ENCODE measurements at regions not wholly inside any gene's neighbourhood (a gene's known extent, or its start where the extent isn't known, plus 50 kb on each side); places are given as distances from the start of the nearest gene placed in this dataset.

DNA sequence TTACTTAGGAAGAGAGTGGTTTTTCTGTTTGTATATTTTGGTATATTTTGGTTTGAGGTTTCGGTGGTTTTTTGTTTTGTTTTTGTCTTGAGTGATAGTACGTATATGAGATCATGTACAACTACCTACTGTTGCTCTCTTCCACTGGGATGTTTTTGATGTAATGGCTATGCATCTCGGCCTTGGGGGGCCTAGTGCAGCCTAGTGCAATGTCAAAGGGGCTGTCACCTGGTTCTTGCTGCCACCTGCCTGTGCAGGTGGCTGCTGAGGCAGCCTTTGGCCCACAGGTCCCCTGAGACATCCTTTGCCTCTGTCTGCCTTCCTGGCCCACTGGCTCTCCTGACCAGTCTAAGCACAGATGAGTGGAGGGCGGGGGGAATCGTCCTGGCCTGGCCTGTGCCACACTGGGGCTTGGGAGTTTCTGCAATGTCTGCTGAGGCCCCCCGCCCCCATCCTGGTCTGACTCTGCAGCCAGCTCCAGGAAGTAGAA lies 546.6 kb downstream of the CD83 start:
- H4K20me1 ChIP-seq (ENCODE audit: insufficient read depth, low read length), result no peaks in the 10 kb centered on the region
- H3K4me2 ChIP-seq (ENCODE audit: insufficient read depth, low read length), result no peak overlapping the region
- H3K27ac ChIP-seq (ENCODE audit: low read depth, low read length), result peak overlapping the region; percentile 84
- no peaks in the 10 kb centered on the region for H3K79me2 ChIP-seq (ENCODE audit: insufficient read depth, low read length)
- peak overlapping the region; percentile 56 for H2AFZ ChIP-seq (ENCODE audit: low read length)
- H3K9me3 ChIP-seq (ENCODE audit: low read depth, low read length), result no peaks in the 10 kb centered on the region
- peaks cover 22% of the 10 kb centered on the region for H3K4me1 ChIP-seq (ENCODE audit: insufficient read depth, low read length)
- H3K4me3 ChIP-seq (ENCODE audit: insufficient read depth, low read length), result no peak overlapping the region
- no peaks in the 10 kb centered on the region for H3K27me3 ChIP-seq (ENCODE audit: insufficient read depth, low read length)
- no peak for DNase-seq (ENCODE audit: insufficient read length, low spot score, missing footprints)
- H3K36me3 ChIP-seq (ENCODE audit: insufficient read depth, low read length), result no peaks in the 10 kb centered on the region
- TF ChIP-seq, protein P1, sequence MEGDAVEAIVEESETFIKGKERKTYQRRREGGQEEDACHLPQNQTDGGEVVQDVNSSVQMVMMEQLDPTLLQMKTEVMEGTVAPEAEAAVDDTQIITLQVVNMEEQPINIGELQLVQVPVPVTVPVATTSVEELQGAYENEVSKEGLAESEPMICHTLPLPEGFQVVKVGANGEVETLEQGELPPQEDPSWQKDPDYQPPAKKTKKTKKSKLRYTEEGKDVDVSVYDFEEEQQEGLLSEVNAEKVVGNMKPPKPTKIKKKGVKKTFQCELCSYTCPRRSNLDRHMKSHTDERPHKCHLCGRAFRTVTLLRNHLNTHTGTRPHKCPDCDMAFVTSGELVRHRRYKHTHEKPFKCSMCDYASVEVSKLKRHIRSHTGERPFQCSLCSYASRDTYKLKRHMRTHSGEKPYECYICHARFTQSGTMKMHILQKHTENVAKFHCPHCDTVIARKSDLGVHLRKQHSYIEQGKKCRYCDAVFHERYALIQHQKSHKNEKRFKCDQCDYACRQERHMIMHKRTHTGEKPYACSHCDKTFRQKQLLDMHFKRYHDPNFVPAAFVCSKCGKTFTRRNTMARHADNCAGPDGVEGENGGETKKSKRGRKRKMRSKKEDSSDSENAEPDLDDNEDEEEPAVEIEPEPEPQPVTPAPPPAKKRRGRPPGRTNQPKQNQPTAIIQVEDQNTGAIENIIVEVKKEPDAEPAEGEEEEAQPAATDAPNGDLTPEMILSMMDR (IDR thresholded peaks at IDR 0.05; ENCODE audit: extremely low read depth, low read depth, low read length), result no peak

DNA sequence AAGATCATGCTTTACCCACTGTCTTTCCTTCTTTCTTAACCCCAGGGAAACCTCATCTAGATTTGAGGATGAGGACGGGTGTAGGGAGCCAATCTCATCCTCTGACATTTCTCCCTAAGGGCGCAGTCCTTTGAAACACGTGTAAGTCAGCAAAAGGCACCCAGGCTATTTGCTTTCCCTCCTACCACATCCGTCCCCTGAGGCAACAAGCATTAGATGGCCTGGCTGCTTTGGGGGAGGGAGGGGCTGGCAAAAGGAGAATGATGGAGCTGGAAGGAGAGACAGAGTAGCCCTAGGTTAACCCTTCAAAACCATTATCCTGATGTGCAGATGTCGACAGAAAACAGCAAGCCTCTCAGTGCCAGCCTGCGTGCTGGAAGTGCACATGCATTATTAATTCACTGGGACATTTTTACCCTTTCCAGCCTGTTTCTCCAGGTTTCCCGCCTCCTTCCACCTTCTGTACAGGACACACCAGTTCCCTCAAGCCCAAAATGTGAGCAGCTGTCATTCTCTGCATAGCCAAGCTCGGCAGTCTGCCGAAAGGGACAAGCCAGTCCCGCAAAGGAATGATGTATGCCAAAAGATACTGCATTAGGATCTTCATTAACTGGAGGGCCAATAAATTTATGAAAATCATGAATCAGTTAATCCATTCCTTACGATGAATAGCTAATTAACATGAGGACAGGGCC lies 547.2 kb downstream of the CD83 start:
- peaks cover 22% of the 10 kb centered on the region for H3K4me1 ChIP-seq (ENCODE audit: insufficient read depth, low read length)
- H3K27me3 ChIP-seq (ENCODE audit: insufficient read depth, low read length), result no peaks in the 10 kb centered on the region
- H3K27ac ChIP-seq (ENCODE audit: low read depth, low read length), result peak overlapping the region; percentile 84
- H3K79me2 ChIP-seq (ENCODE audit: insufficient read depth, low read length), result no peaks in the 10 kb centered on the region
- no peaks in the 10 kb centered on the region for H3K9me3 ChIP-seq (ENCODE audit: low read depth, low read length)
- DNase-seq (ENCODE audit: insufficient read length, low spot score, missing footprints), result peak; percentile 37
- no peak overlapping the region for H3K4me2 ChIP-seq (ENCODE audit: insufficient read depth, low read length)
- no peaks in the 10 kb centered on the region for H4K20me1 ChIP-seq (ENCODE audit: insufficient read depth, low read length)
- TF ChIP-seq, protein P1 (IDR thresholded peaks at IDR 0.05; ENCODE audit: extremely low read depth, low read depth, low read length), result no peak
- H3K36me3 ChIP-seq (ENCODE audit: insufficient read depth, low read length), result no peaks in the 10 kb centered on the region
- H2AFZ ChIP-seq (ENCODE audit: low read length), result peak overlapping the region; percentile 56
- no peak overlapping the region for H3K4me3 ChIP-seq (ENCODE audit: insufficient read depth, low read length)

DNA sequence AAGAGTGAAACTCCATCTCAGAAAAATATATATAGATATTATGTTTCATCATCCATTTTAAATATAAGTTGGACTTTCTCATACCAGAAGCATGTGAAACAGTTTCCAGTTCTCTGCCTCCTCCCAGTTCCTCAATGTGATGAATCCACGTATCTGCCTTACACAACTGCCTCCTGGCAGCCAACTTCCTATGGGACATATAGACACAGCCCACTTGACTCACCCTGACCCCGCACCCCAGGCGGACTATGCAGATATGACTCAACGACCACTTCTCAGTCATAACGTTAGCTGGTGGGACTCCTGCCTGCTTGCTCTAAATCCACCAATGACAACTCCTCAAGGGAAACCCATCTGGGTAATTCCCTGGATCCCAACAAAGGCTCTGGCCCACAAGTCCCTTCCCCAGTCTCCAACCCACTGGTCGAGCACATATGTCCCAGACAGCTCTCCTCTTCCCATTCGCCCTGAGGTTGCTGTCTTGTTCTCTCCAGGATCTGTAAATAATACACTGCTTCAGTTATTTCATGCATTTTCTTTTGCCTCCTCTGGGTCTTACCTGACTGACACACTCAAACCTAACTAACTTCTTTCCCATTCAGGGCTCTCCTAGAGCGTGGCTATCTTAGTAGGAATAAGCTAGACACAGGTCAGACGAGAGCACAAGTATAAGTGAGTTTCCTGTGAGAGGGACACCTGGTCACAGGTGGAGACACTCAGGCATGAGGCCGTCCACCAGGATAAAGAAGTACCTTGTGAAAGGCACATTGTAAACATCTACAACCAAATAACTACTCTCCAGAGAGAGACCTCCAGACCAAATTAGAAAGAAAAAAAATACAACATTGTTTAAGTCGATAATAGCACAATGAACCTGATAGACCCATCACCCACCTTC lies 548.5 kb downstream of the CD83 start:
- TF ChIP-seq, protein P1 (IDR thresholded peaks at IDR 0.05; ENCODE audit: extremely low read depth, low read depth, low read length), result no peak
- Histone ChIP-seq H3K27me3 (ENCODE audit: insufficient read depth, low read length) (no peaks in the 10 kb centered on the region), H3K9me3 (ENCODE audit: low read depth, low read length) (no peaks in the 10 kb centered on the region), H3K27ac (ENCODE audit: low read depth, low read length) (peak overlapping the region; percentile 84), H3K4me1 (ENCODE audit: insufficient read depth, low read length) (peaks cover 28% of the 10 kb centered on the region), H3K36me3 (ENCODE audit: insufficient read depth, low read length) (no peaks in the 10 kb centered on the region), H2AFZ (ENCODE audit: low read length) (peak overlapping the region; percentile 33), H3K4me2 (ENCODE audit: insufficient read depth, low read length) (peak overlapping the region; percentile 2), H4K20me1 (ENCODE audit: insufficient read depth, low read length) (no peaks in the 10 kb centered on the region), H3K79me2 (ENCODE audit: insufficient read depth, low read length) (no peaks in the 10 kb centered on the region), H3K4me3 (ENCODE audit: insufficient read depth, low read length) (no peak overlapping the region)
- DNase-seq (ENCODE audit: insufficient read length, low spot score, missing footprints), result peak; percentile 91

DNA sequence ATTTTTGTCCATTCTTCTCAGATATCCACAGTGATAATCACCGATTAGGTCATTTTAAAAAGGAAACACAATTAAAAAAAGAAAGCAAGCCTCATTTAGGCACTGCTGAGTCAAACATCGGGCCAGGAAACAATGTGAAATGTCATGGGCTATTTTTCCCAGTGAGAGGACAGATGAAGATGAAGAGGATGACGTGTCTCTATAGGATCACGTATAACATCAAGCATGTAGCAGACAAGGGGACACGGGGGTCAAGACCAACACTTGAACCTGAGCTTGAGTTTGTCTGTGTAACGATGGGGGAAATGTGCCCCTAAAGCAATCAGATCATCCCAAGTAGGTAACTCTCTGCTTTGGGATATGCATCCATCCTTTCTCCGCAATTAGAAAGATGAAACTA lies 553.2 kb downstream of the CD83 start:
- no peak overlapping the region for H3K4me3 ChIP-seq (ENCODE audit: insufficient read depth, low read length)
- DNase-seq (ENCODE audit: insufficient read length, low spot score, missing footprints), result no peak
- H3K79me2 ChIP-seq (ENCODE audit: insufficient read depth, low read length), result no peaks in the 10 kb centered on the region
- TF ChIP-seq, protein P1 (IDR thresholded peaks at IDR 0.05; ENCODE audit: extremely low read depth, low read depth, low read length), result no peak
- no peak overlapping the region for H2AFZ ChIP-seq (ENCODE audit: low read length)
- H3K4me2 ChIP-seq (ENCODE audit: insufficient read depth, low read length), result peak overlapping the region; percentile 33
- H3K4me1 ChIP-seq (ENCODE audit: insufficient read depth, low read length), result peaks cover 37% of the 10 kb centered on the region
- H3K27me3 ChIP-seq (ENCODE audit: insufficient read depth, low read length), result no peaks in the 10 kb centered on the region
- H3K36me3 ChIP-seq (ENCODE audit: insufficient read depth, low read length), result no peaks in the 10 kb centered on the region
- no peaks in the 10 kb centered on the region for H3K9me3 ChIP-seq (ENCODE audit: low read depth, low read length)
- no peaks in the 10 kb centered on the region for H4K20me1 ChIP-seq (ENCODE audit: insufficient read depth, low read length)
- H3K27ac ChIP-seq (ENCODE audit: low read depth, low read length), result peak overlapping the region; percentile 74
